Spinal cord (tissue), 9 donors: ENCODE measurements at regions not wholly inside any gene's neighbourhood (a gene's known extent, or its start where the extent isn't known, plus 50 kb on each side); places are given as distances from the start of the nearest gene placed in this dataset.

Experiments
- DNase-seq, 6 donors: peaks; one replicate each; pipeline versions ENCODE4 v3.0.0 to v3.0.0-alpha.2; 2013 to 2015; ENCODE audit warnings: low spot score in 6 of 6, low read depth in 4 of 6
- H3K27ac ChIP-seq: one replicate; pipeline ENCODE4 v1.5.1; 2013; ENCODE audit warnings: low read depth, low read length, control low read depth
- H3K27me3 ChIP-seq: one replicate; pipeline ENCODE4 v1.6.1; 2013; ENCODE audit warnings: low read length; ENCODE audit not compliant: control insufficient read depth, insufficient read depth
- H3K36me3 ChIP-seq: one replicate; pipeline ENCODE4 v1.6.1; 2013; ENCODE audit warnings: low read length; ENCODE audit not compliant: control insufficient read depth, insufficient read depth
- H3K4me1 ChIP-seq: one replicate; pipeline ENCODE4 v1.6.1; 2013; ENCODE audit warnings: low read length; ENCODE audit not compliant: control insufficient read depth, insufficient read depth
- H3K4me3 ChIP-seq: one replicate; pipeline ENCODE4 v1.5.1; 2013; ENCODE audit warnings: low read depth, low read length, control low read depth
- H3K9me3 ChIP-seq: one replicate; pipeline ENCODE4 v1.6.1; 2013; ENCODE audit warnings: low read length; ENCODE audit not compliant: control insufficient read depth, insufficient read depth
- WGBS: methylation state at CpG from one replicate; pipeline ENCODE4 v1.1.5; 2013; ENCODE audit warnings: missing lambda C conversion rate; ENCODE audit not compliant: insufficient coverage; 5-methylcytosine and 5-hydroxymethylcytosine counted together
- donor health status: healthy.

DNA sequence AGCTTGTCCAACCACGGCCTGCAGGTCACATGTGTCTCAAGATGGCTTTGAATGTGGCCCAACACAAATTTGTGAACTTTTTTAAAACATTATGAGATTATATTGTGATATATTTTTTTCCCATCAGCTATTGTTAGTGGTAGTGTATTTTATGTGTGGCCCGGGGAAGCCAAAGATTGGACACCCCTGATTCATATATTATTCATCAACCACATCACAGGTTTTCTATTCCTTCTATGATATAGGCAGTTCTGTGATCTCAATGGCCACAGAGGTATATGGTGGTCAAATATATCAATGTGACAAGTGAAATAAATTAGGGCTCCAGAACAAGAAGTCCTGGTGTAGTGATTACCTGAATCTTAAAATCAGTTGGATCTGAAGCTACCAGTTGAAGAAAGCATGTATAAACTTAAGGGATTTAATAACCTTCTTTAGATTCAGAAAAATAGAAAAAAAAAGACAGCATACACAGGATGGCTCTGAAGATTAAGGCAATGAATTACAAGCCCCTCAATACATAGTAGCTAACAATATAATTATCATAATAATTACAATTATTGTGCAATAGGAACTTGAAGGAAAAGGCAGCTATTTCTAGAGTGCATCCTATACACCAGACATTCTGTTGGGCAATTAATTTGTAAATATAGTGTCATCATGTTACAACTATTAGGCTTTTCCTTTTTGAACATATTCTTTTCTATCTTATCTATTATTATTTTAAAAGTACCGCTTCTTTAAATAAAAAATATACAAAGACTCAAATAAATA, 530.4 kb upstream of the PTPRD start:
- no peak overlapping the region for H3K27ac ChIP-seq
- no peak overlapping the region for H3K4me3 ChIP-seq
- H3K4me1 ChIP-seq: no peaks in the 10 kb centered on the region
- no CpG with 5 or more reads among the region's 3 CpGs for WGBS
- no peaks in the 10 kb centered on the region for H3K36me3 ChIP-seq
- no peaks in the 10 kb centered on the region for H3K27me3 ChIP-seq
- DNase-seq: no peak
- H3K9me3 ChIP-seq: no peaks in the 10 kb centered on the region

DNA sequence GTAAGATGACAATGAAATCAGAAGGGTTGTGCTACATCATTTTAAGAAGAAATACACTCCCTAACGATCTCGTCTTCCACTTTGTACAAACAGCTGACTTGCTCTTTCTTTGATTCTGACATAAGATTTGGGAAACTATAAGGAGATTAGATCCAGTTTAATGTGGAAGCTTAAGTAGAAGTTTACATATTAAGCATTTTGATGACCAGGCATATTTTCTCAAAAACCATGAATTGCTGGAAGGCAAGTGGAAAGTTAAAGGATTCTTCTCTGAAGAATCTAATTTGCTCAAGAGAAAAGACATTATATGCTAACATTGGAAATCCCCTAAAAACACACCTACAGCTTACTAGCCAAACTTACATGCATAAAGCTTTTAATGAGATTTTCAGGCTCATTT, 531.9 kb upstream of the PTPRD start:
- H3K27ac ChIP-seq: no peak overlapping the region
- H3K4me3 ChIP-seq: no peak overlapping the region
- no peaks in the 10 kb centered on the region for H3K4me1 ChIP-seq
- no CpG with 5 or more reads among the region's 2 CpGs for WGBS
- DNase-seq: no peak
- H3K27me3 ChIP-seq: no peaks in the 10 kb centered on the region
- H3K9me3 ChIP-seq: no peaks in the 10 kb centered on the region
- no peaks in the 10 kb centered on the region for H3K36me3 ChIP-seq

DNA sequence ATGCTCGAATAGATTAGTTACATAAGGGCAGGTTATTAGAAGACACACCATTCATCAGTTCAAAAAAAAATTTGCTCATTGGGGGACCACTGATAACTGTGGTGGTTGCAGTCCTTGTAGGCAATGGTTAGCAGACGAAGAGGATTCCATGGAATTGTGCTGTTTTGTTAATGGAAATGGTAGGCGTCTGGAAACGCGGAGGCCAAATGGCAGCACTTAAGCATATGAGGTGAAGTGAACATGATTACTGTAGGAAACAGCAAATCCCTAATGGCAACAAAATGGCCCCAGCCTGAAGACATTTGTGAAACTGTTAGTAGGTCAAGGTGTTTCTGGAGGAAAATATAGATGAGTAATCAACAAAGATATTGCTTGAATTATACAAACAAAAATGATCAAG, 535.4 kb upstream of the PTPRD start:
- Histone ChIP-seq H3K36me3 (no peaks in the 10 kb centered on the region), H3K9me3 (no peaks in the 10 kb centered on the region), H3K27ac (no peak overlapping the region), H3K27me3 (no peaks in the 10 kb centered on the region), H3K4me1 (no peaks in the 10 kb centered on the region), H3K4me3 (no peak overlapping the region)
- WGBS: 91% methylated on average over 4 of the region's 5 CpGs
- no peak for DNase-seq

DNA sequence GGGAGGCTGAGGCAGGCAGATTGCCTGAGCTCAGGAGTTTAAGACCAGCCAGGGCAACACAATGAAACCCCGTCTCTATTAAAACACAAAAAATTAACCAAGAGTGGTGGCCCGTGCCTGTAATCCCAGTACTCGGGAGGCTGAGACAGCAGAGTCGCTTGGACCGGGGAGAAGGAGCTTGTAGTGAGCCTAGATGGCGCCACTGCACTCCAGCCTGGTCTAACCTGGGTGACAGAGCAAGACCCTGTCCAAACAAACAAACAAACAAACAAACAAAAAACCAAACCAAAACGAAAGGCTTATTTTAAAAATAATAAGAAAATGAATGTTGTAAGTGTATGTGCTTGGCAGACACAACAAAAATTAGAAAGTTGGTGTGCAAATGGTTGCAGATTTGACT, 536.3 kb upstream of the PTPRD start:
- no CpG with 5 or more reads among the region's 7 CpGs for WGBS
- H3K4me1 ChIP-seq: no peaks in the 10 kb centered on the region
- no peaks in the 10 kb centered on the region for H3K9me3 ChIP-seq
- no peaks in the 10 kb centered on the region for H3K27me3 ChIP-seq
- no peak overlapping the region for H3K4me3 ChIP-seq
- H3K36me3 ChIP-seq: no peaks in the 10 kb centered on the region
- H3K27ac ChIP-seq: no peak overlapping the region
- DNase-seq: no peak

DNA sequence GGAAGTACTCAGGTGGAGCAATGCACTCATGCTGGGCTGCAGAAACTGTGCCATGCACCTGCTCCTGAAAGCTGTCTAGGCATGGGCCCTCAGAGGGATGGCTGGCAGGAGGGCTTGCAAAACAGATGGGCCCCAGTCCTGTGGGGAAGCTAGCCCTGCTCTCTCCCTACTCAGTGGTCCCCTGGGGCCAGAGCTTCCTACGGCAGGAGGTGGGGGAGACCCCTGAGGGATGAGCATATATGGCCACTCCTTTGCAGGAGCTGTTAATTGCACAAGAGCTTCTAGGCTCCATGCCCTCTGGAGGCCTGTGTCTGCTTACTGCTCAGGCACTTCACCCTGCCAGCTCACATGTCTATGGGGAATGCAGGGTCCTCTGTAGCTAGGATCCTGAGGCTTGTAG, 545.3 kb upstream of the PTPRD start:
- 71% methylated on average over 1 of the region's 1 CpG for WGBS
- no peaks in the 10 kb centered on the region for H3K4me1 ChIP-seq
- no peak overlapping the region for H3K27ac ChIP-seq
- H3K27me3 ChIP-seq: no peaks in the 10 kb centered on the region
- DNase-seq: no peak
- H3K4me3 ChIP-seq: no peak overlapping the region
- no peaks in the 10 kb centered on the region for H3K36me3 ChIP-seq
- no peaks in the 10 kb centered on the region for H3K9me3 ChIP-seq

DNA sequence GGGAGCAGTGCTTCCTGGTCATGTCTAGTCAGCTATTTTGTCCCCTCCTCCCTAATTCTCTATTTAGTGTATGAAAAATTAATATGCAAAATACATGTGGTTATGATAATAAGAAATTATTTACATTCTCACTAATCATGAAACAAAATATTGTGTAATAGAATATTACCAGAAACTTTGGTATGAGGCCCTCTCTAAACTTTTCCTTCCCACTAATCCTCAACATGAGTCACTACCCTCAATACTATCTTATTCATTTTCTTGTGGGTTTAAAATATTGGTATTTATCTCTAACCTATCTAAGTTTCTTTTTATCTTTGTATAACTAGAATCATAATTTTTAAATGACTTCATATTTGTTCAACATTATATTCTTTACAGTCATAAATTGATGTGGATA, 545.9 kb upstream of the PTPRD start:
- no peaks in the 10 kb centered on the region for H3K9me3 ChIP-seq
- H3K4me1 ChIP-seq: no peaks in the 10 kb centered on the region
- no peak overlapping the region for H3K27ac ChIP-seq
- H3K4me3 ChIP-seq: no peak overlapping the region
- no peak for DNase-seq
- H3K36me3 ChIP-seq: no peaks in the 10 kb centered on the region
- no peaks in the 10 kb centered on the region for H3K27me3 ChIP-seq

DNA sequence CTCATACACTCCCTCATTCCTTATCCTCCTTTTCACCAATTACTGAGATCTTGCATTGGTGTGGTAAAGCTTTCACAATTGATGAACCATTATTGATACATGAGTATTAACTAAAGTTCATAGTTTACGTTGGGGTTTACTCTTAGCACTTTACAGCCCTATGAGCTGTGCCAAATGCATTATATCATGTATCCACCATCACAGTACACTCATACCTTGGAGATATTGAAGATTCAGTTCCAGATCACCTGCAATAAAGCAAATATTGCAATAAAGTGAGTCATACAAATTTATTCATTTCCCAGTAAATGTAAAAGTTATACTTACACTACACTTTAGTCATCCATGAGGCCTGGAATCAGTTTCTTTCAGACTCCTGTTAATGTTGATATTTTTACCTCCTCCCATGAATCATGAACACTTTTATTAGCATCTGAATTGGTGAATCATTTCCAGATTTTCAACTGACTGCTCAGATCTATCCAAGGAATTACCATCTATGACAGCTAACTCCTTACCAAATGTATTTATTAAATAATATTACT, 546.6 kb upstream of the PTPRD start:
- no peak for DNase-seq
- H3K27me3 ChIP-seq: no peaks in the 10 kb centered on the region
- H3K4me3 ChIP-seq: no peak overlapping the region
- WGBS: no CpG with 5 or more reads among the region's 1 CpG
- H3K4me1 ChIP-seq: no peaks in the 10 kb centered on the region
- H3K27ac ChIP-seq: no peak overlapping the region
- no peaks in the 10 kb centered on the region for H3K9me3 ChIP-seq
- H3K36me3 ChIP-seq: no peaks in the 10 kb centered on the region

DNA sequence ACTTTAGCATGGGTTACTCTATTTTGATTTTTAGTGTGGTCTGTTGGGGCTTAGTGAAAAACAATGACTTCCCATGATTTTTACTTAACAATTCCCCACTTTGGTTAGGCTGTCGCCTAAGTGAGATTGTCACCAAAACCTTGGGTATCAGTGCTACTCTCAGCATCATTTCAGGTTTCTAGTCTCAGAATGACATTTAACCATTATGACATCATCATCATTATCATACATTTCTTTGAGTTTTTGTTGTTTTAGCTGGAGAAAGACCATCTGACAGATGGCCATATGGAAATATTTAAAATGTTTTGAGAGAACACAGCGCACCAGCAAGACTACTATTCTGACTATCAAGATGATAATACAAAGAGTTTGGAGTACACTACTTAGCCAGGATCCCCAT, 551.0 kb upstream of the PTPRD start:
- DNase-seq: no peak
- Histone ChIP-seq H3K4me1 (no peaks in the 10 kb centered on the region), H3K27ac (no peak overlapping the region), H3K4me3 (no peak overlapping the region), H3K36me3 (no peaks in the 10 kb centered on the region), H3K9me3 (no peaks in the 10 kb centered on the region), H3K27me3 (no peaks in the 10 kb centered on the region)
- 100% methylated on average over 1 of the region's 2 CpGs for WGBS

DNA sequence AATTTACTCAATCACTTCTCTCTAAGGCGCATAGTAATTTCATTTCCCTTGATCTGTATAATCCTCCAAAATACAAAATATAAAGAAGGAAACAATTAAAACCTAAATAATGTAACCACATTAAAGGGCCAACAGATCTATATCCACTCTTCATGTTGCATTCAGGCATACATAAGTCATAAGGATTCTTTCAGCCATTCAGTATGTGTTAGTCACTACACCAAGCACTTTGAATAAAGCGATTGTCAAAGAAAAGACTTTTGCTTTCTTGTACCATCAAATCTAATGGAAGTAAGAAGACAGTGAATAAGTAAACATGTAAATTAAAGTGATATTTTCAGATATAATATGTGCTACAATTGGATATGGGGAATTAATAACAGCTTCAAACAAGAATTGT, 569.2 kb upstream of the PTPRD start:
- peaks cover 2% of the 10 kb centered on the region for H3K9me3 ChIP-seq
- no peaks in the 10 kb centered on the region for H3K27me3 ChIP-seq
- H3K36me3 ChIP-seq: no peaks in the 10 kb centered on the region
- no peak overlapping the region for H3K27ac ChIP-seq
- no peaks in the 10 kb centered on the region for H3K4me1 ChIP-seq
- no CpG with 5 or more reads among the region's 2 CpGs for WGBS
- H3K4me3 ChIP-seq: no peak overlapping the region
- no peak for DNase-seq

DNA sequence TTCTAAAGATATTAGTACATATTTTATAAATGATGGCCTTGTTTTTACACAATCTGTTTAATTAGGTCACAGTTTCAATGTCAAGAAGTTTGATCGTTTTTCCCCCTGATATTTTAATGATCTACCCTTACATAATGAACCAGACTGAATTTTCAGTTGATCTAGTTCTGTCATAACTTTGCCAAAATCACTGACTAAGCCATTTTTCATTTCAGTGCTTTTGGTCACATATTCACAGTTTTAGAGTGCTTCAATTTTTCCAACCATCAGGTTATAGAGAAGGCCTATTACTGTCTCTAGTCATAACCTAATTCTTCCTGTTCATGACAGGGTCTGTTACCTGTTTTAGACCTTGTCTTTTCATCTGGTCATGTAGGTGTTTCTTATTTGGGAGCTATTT, 577.9 kb upstream of the PTPRD start:
- H3K4me3 ChIP-seq: no peak overlapping the region
- DNase-seq: no peak
- H3K4me1 ChIP-seq: no peaks in the 10 kb centered on the region
- WGBS: 100% methylated on average over 1 of the region's 1 CpG
- no peaks in the 10 kb centered on the region for H3K36me3 ChIP-seq
- no peak overlapping the region for H3K27ac ChIP-seq
- no peaks in the 10 kb centered on the region for H3K27me3 ChIP-seq
- H3K9me3 ChIP-seq: peaks cover 3% of the 10 kb centered on the region
